Retinal pigment epithelial cell (primary cell): ENCODE measurements at regions not wholly inside any gene's neighbourhood (a gene's known extent, or its start where the extent isn't known, plus 50 kb on each side); places are given as distances from the start of the nearest gene placed in this dataset.

Experiments
- DNase-seq: peaks from one replicate; pipeline ENCODE4 v3.0.0-alpha.2; 2010; ENCODE audit warnings: low read depth
- H3K4me3 ChIP-seq: 2 replicates; pipeline ENCODE4 v1.5.1; 2011; ENCODE audit warnings: mild to moderate bottlenecking, low read length, control low read depth, moderate library complexity
- TF ChIP-seq, protein P1 (sequence below): conservative IDR thresholded peaks from 2 replicates; pipeline ENCODE4 v1.5.1; 2011; ENCODE audit warnings: low read depth, low read length, control low read depth, inconsistent platforms

DNA sequence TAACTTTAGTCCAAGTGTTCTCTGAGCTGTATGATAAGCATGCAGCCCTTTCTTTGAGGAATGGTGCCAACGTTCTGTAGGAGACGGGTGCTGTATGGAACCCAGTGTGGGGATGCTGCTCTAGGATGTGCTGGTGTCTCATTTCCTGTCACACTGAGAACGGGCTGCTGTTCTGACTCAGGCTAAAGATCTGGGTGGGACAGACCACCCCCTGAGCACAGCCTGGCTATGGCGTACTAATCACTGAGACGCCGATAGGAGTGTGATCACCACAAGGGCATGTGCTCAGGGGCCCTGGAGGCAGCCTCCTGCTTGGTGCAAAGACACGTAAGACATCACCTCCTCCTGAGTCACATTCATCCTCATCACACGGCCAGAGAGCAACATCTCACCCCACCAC is 240.4 kb downstream of the IRX2 start:
- no peak for DNase-seq
- no peak overlapping the region for H3K4me3 ChIP-seq
- TF ChIP-seq, protein P1, sequence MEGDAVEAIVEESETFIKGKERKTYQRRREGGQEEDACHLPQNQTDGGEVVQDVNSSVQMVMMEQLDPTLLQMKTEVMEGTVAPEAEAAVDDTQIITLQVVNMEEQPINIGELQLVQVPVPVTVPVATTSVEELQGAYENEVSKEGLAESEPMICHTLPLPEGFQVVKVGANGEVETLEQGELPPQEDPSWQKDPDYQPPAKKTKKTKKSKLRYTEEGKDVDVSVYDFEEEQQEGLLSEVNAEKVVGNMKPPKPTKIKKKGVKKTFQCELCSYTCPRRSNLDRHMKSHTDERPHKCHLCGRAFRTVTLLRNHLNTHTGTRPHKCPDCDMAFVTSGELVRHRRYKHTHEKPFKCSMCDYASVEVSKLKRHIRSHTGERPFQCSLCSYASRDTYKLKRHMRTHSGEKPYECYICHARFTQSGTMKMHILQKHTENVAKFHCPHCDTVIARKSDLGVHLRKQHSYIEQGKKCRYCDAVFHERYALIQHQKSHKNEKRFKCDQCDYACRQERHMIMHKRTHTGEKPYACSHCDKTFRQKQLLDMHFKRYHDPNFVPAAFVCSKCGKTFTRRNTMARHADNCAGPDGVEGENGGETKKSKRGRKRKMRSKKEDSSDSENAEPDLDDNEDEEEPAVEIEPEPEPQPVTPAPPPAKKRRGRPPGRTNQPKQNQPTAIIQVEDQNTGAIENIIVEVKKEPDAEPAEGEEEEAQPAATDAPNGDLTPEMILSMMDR = no peak

DNA sequence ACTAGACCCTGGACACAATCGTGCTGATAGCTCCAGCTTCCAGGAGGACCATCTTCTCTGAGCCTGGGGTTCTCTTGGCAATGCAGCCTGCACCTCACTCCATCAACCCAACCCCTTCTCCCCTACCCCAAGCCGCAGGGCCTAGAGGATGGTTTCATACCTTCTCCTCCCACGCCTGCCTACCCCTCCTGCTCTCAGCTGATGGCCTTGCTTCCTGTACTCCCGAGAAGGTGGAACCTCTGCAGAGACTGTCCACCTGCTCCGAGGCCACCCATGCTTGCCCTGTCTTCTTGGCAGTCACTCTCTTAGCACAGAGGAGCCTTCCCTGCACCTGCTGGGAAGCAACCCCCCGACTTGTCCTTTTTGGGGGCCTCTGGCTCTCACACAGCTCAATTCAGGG is 241.9 kb downstream of the IRX2 start:
- TF ChIP-seq, protein P1 = no peak
- no peak for DNase-seq
- H3K4me3 ChIP-seq = no peak overlapping the region

DNA sequence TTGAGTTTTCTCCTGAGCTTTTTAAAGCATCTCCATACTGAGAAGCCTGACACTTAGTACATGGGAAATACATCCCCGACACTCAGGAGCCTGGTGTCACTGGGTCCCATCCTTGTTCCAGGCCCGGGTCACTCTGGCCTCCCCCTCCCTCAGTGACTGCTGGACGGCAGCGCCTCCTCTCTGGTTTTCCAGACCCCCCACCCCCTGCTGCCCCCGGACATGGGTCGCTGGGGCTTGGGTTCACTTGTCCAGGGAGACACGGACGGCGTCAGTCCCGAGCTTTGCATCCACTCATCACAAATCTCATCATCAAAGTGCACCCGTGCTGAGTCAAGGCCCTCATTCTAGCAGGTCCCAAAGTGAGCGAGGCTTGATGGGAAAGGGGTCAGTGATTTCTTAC is 243.0 kb downstream of the IRX2 start:
- H3K4me3 ChIP-seq = no peak overlapping the region
- TF ChIP-seq, protein P1 = no peak
- DNase-seq = no peak

GRCh38 chr5:2507611-2508010 is 243.9 kb downstream of the IRX2 start:
- H3K4me3 ChIP-seq = no peak overlapping the region
- no peak for DNase-seq
- TF ChIP-seq, protein P1 = no peak

- TF ChIP-seq, protein P1 = no peak
- no peak overlapping the region for H3K4me3 ChIP-seq
- DNase-seq = no peak
These were observed 244.9 kb downstream of the IRX2 start for GRCh38 chr5:2506603-2507002.

- no peak for DNase-seq
- TF ChIP-seq, protein P1 = no peak
- no peak overlapping the region for H3K4me3 ChIP-seq
These were observed 246.3 kb downstream of the IRX2 start for GRCh38 chr5:2505217-2505616.

- DNase-seq = no peak
- TF ChIP-seq, protein P1 = no peak
- no peak overlapping the region for H3K4me3 ChIP-seq
These were observed 248.4 kb downstream of the IRX2 start for GRCh38 chr5:2502970-2503594.
